ACHN (cell line): ENCODE measurements at regions not wholly inside any gene's neighbourhood (a gene's known extent, or its start where the extent isn't known, plus 50 kb on each side); places are given as distances from the start of the nearest gene placed in this dataset.
"Not testable (repeated sequence)": the region's sequence is repeated elsewhere in the genome, so short reads cannot be mapped to it uniquely, and the experiment has no call there.

ENCODE experiments used
- DNase-seq: peaks from one replicate; pipeline ENCODE4 v3.0.0-alpha.2; 2015
- in situ Hi-C: cut with HindIII; loops from 2 replicates; pipeline ENCODE4 v1.10.0; 2017; ENCODE audit warnings: low sequenced_read_pairs, low pct_ligation_motif_present, low pct_unique_long_range_greater_than_20kb

DNA sequence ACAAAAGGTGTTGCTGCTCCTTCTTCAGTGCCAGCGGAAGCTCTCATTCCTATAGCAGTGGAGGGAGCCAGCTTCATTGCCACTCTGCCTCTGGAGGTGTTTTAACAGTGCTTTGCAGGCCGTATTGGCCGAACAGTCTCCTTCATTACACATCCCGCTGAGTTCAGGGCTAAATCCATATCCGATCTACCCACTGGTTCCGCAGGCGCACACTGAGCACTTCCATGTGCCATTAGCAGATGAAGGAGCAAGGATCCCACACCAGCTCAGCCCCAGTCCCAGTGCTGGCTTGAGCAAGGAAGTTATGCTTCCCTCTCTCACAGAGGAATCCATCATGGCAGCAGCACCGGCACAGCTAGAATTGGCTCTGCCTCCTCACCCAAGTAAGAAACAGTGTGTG lies 121.2 kb upstream of the IRX2 start:
- DNase-seq: no peak
- in situ Hi-C loops: no loop called here

DNA sequence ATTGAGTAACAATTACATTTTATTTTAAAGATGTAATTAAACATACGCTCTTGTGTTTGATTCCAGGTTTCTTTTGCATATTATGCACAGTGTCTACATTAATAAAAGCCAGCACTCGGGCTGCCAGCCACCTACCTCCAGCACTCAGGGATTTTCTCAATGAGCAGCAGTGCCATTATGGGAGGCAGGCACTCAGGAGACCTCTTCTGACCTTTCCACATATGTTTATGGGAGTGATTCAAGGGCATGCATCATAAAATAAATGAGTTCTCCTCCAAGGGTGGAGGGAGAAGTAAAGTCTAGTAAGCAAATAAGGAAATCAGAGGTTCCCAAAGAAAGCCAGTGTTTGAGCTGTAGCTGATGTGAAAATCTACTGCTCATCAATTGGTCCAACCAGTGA lies 119.8 kb upstream of the IRX2 start:
- in situ Hi-C loops: no loop called here
- no peak for DNase-seq

DNA sequence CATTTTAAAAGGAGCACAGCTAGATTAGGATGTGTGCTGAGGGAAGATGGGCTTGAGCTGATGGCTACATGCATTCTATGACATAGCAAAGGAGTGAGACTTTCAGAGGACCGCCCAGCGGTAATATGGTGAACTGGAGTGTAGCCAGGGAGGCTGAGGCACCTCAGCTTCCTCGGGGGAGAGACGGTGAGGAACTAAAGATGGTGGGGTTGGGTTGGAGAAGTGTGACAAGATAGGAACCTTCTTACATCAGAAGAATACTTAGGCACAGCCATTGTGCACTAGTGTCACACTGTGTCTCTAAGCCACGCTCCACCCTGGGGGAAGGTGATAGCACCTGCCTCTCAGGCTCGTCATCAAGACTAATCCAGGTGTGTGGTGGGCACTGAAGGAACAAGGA lies 118.0 kb upstream of the IRX2 start:
- in situ Hi-C loops: no loop called here
- DNase-seq: no peak

DNA sequence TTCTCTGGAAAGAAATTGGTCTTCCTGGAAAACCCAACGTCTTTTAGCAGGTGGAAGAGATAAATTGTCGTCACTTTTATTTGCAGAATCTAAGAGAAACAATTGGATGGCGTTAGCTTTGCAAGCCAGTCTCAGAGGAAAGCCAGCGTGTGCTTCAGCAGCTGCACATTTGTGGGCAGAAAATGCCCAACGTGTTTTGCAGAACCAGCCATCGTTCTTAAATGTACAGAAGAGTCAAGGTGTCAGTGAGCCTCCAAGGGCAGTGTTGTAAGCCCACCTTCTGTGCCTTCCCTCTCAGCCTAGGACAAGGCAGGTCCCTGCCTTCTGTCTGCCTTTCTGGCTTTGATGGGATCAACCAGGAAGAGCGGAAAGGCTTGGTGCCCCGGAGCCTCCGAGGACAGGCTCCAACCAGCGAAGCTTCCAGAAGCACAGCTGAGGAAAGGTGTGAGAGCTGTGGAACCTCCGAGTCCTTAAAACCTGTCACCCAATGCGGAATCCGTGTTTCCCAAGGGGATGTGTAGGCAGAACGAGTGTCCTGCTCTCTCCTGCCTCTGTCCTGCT lies 116.0 kb upstream of the IRX2 start:
- DNase-seq: no peak
- in situ Hi-C loops: no loop called here

DNA sequence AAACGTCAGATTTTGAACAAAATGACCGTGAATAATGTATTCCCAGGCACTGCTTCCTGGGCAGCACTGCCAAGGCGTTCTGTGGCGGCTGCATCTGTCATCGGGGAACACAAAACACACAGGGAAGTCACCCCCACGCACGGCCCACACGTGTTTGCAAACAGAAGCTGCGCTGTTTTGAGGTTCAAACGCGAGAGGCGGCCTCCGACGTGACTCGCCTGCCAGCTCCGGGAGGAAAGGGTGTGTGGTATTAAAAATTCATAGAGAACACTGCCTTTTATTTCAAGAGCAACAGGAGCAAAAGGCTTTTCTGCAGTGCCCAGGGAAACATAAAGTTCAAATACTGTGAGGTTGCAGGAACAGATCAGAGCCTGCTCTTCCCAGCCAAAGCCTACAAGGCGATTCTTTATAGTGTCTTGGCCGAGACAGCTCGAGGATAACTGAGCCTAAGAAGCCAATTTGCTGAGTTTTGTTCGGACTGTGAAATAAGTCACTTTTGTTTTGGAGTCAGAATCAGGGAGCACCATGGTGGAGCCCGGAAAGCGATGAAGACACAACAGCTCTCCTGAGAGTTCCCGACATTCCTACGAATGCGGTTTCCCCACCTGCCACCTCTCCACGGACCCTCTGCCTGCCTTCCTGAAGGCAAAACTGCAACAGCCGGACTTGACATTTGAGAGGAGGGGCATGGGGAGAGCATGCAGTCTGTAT lies 115.3 kb upstream of the IRX2 start:
- in situ Hi-C loops: no loop called here
- no peak for DNase-seq

DNA sequence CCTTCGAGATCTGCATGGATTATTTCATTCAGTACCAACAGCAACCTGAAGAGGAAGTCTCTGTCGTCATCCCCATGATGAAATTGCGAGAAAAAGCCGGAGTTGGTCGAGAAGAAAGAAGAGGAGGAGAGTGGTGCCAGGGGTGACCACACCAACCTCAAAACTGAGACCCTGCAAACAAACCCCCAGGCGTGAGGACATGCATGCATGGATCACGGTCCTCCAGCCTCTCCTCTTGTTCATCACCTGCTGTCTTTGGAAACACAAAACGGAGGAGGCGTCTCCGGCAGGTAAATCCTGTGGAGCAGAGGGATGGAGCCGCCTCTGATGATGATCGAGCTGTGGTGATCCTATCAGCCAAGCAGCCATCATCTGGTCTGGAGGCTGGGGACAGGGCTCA lies 114.4 kb upstream of the IRX2 start:
- no peak for DNase-seq
- in situ Hi-C loops: no loop called here

DNA sequence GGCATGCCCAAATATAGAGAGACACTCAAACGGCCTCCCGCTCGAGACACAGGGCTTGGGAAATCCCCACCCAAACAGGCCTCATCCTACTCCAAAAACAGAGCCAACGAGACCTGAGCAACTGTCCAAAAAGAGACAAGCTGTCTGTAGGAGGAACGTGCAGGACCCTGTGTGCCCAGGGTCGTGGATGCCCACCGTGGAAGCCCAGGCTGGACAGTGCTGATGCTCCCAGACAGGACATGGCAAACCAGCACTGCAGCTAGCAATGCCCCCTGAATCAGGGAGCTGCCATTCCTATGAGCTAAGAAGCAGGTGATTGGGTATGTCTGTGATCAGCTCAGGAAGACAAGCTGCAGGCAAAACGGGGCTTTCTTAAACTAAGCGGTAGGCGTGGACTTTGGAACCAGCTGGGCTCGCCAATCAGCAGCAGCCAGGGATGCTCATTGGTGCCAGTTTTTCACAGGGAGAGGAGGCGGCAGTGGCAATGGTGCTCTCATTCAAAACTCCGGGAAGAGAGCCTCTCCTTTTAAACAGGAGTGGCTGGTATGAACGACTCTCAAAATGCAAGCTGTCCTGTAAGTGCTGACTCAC lies 113.1 kb upstream of the IRX2 start:
- DNase-seq: no peak
- in situ Hi-C loops: no loop called here

DNA sequence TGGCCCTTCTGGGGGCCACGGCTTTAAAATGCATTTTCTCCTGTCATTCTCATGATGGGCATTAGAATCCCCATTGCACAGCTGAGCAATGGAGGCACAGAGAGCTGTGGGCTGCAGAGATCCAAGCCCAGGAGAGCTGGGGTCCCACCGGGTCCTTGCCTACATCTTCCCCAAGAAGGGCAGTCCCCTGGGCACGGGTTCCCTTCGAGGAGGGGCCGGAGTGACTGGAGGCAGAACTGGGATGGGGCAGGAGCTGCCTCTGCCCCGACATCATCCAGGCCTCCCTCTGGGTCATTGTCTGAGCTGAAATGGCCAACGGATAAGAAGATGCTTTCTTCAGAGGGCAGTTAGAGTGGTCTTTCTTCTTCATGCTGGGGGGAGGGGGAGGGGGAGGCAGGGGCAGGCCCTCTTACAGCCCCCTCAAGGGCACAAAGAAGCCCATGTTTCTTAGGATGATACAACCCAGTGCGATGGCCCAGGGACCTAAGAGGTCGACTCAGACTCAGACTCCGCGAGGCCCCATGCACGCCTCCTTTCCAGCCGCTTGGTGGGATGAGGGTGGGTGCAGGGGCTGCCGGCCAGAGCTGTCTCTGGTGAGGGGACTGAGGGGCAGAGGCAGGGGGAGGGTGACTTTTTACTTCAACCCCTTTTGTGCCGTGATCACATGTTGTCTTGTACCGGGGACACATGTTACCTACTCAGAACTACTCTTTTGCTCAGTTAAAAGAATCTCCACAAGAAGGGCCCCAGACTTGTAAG lies 112.4 kb upstream of the IRX2 start:
- DNase-seq: no peak
- in situ Hi-C loops: no loop called here

DNA sequence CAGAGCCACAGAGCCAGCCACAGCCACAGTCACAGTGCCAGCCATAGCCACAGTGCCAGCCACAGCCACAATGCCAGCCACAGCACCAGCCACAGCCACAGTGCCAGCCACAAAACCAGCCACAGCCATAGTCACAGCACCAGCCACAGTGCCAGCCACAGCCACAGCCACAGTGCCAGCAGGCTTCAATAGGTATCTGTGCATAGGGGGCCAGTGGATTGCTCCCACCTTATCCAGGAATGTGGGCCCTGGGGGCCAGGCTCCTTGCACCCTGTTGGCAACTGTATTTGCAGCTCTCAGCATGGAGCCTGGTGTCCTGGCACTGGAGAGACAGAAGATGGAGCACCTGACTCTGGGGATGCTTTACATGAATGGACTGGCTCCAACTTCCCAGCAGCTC lies 111.7 kb upstream of the IRX2 start:
- in situ Hi-C loops: no loop called here
- no peak for DNase-seq

DNA sequence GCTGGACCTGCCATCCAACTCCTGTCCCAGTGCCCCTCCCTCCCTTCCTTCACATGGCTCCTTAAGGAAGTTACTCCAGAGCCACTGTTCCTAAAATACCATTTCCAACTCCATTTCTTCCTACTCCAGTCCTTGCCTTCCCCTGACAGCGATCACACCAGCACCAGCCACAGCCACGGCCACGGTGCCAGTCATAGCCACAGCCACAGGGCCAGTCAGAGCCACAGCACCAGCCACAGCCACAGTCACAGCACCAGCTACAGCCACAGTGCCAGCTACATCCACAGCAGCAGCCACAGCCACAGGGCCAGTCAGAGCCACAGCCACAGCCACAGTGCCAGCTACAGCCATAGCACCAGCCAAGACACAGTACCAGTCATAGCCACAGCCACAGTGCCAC lies 110.7 kb upstream of the IRX2 start:
- in situ Hi-C loops, DNase-seq: not testable (repeated sequence)

DNA sequence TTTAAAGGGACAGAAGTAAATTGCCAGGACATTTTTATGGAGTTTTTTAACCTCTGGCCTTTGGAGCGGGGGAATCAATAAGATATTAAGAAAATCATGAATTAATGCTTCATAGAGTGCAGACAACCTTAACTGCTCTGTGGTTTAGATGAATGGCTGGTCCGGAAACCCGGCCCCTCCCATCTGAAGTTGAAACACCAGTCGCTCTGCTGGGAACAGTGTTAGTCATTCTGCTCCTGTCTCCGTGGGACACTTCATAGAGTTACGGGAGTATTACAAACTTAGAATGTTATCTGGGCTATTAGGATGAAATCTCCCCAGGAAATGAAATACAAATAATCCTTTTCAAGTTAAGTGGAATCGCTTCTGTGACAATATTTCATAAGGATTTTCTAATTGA lies 110.1 kb upstream of the IRX2 start:
- in situ Hi-C loops: no loop called here
- DNase-seq: no peak

DNA sequence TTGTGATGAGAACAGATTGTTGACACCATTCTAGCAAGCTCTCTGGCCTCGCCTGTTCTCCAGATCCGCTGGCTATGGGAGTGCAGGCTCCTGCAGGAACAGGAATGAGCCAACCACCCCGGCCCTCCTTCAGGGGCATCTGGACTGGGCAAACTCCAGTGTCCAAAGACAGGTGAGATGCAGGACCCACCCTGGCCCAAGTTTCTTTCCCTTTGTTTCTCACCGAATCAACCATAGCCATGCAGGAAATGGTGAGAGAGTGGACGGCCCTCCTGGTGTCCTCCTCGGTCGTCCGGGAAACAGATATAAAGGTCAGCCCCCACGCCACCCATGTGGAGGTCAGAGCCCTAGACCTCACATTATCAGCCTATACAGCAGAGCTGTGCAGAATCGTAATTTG lies 108.6 kb upstream of the IRX2 start:
- no peak for DNase-seq
- in situ Hi-C loops: no loop called here

DNA sequence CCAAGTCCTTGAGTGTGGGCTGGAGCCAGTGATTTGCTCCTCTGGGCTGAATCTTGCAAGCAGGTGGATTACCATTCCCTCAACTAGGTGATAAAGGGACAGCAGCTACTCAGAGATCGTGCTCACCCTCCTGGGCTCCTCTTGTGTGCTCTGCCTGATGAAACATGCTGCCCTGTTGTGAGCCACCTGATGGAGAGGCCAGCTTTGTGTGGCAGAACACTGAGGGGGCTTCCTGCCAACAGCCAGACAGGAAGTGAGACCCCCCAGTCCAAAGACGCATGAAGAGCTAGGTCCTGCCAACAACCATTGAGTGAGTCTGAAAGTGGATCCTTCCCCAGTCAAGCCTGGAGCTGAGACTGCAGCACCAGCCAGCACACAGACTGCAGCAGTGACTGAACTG lies 106.4 kb upstream of the IRX2 start:
- in situ Hi-C loops: no loop called here

DNA sequence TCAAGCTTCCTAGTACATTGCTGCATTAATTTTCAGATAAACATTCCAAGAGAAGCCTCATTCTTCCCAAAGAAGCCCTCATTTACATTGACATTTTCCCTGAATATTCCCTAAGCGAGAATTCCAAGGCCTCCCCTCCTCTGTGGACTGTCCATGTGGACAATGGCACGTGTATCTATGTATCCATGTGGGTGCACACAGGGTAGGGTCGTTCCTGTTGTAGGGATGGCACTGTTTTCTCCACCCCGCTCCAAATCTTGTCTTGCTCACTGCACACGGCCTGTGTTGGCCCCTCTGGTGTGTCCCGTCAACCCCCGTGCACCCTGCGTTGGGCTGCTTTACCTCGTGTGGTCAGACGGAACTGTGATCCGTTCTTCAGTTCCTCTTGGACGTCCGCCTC lies 104.7 kb upstream of the IRX2 start:
- in situ Hi-C loops: no loop called here
- DNase-seq: no peak

More for the DNA sequence above, 106.4 kb upstream of the IRX2 start:
- no peak for DNase-seq

DNA sequence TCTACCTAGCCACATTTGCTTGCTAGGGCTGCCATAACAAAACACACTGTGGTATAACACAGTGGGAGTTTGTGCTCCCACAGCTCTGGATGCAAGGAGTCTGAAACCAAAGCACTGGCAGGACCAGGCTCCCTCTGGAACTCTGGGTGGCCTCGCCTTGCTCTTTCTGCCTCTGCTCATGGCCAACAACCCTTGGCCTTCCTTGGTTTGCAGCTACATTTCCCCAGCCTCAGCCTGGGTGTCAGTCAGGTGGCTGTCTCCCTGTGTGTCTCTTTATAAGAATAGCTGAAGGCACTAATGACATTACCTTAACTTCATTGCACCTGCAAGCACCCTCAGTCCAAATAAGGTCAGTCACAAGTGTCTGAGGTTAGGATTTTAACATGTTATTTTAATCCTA lies 101.0 kb upstream of the IRX2 start:
- in situ Hi-C loops: no loop called here
- no peak for DNase-seq

DNA sequence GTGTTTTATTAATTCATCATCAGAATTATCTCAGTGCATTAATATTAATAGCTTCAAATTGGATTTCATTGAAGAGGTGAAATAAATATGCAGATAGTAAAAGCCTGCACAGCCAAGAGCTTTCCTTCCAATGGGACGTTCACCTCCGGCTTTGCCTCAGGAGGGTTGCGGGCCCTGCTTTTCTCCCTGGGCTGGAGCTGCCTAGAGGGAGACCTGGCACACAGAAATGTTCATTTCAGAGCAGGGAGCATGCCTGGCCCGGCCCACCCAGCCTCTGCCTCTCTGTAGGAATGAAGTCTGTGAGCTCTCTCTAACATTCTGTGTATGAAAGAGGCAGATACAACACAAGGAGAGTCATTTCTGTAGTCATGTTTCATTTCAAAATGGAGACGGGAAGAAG lies 100.4 kb upstream of the IRX2 start:
- no peak for DNase-seq
- in situ Hi-C loops: no loop called here

DNA sequence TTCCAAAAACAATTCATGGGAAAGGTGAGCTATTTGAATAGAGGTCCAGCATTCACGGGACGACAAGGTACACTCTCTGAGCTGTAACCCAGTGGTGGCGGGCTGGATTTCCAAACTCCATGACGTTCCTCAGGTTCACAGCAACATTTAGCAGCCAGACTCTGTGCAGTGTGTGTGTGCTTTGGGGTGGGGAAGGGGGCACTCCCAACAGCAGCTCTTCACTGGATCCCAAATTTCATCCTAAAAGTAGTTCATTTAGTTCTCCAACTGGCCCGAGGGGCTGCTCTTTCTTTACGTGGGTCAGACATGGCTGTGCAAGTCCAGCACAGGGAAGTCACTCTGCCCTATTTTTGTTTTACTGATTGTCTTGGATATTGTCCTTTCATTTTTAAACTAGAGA lies 98.0 kb upstream of the IRX2 start:
- no peak for DNase-seq
- in situ Hi-C loops: no loop called here

DNA sequence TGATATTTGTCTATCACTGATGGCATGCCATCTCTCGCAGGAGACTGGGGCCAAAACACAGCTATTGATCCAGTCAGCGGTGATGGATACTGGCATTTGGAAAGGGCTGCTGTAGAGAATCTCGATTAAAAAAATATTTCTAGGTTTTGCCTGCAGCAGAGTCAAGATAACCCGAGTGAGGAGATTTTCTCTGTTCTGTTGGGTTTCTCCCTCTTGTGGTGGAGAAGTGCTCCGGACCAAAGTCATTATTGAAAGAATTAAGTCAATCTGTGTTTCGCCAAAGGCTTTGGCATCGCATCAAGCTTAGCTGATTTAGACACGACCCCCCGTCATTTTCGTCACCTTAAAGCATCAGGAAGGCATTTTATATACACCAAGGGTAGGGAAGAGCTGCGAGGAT lies 97.1 kb upstream of the IRX2 start:
- DNase-seq: no peak
- in situ Hi-C loops: no loop called here

DNA sequence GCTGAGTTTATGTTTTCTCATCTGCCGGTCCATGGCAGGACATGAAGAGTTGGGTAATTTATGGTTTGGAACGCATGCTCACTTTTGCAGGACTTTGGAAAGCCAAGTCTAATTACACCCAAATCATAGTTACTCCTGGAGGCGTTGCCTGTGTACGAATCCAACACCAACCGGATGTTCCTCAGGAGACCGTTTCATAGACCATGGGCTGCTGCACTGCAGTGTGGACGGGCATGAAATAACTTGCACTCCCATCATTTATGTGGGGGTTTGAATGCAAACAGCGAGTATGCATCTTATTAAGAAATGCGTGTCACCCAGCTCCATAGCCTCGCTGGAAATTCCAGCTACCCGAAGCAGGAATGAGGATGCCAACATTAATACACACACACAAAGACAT lies 96.1 kb upstream of the IRX2 start:
- no peak for DNase-seq
- in situ Hi-C loops: no loop called here

DNA sequence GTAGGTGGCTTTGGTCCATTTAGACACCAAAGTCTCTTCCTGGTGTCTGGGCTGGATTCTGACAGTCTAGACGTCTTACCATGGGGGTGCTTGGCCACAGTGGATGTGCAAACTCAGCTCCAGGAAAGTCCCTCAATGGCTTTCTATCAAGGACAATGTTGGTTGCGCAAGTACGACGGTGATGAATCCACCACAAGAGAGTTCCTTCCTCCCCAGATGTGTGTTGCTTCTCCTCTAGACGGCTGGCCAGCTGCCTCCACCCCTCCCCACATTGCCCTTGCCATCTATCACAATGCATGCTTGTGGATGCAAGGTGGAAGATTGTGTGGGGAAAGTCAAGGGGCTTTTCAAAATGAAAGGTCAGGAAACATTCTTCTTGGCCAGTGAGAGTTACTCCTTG lies 89.7 kb upstream of the IRX2 start:
- no peak for DNase-seq
- in situ Hi-C loops: no loop called here
